ENCODE measurements at regions not wholly inside any gene's neighbourhood (a gene's known extent, or its start where the extent isn't known, plus 50 kb on each side); places are given as distances from the start of the nearest gene placed in this dataset.

DNA sequence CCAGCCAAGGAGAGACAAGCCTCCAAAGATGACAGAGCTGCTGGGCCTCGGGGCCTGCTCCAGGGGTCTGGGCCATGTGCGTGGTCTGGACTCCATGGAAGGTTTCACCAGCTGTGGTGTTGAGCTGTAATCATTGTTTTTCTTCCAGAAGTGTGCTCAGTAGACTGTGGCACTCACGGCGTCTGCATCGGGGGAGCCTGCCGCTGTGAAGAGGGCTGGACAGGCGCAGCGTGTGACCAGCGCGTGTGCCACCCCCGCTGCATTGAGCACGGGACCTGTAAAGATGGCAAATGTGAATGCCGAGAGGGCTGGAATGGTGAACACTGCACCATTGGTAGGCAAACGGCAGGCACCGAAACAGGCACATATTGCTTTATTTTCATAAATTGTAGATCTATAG is 164.8 kb upstream of the WWC1 start:
- no peak overlapping the region for H3K4me3 ChIP-seq
- no peaks in the 10 kb centered on the region for H3K4me1 ChIP-seq
- no peaks in the 10 kb centered on the region for H3K27me3 ChIP-seq
- no peak for TF ChIP-seq POLR2A (IDR thresholded peaks at IDR 0.05)
- TF ChIP-seq, protein P1, sequence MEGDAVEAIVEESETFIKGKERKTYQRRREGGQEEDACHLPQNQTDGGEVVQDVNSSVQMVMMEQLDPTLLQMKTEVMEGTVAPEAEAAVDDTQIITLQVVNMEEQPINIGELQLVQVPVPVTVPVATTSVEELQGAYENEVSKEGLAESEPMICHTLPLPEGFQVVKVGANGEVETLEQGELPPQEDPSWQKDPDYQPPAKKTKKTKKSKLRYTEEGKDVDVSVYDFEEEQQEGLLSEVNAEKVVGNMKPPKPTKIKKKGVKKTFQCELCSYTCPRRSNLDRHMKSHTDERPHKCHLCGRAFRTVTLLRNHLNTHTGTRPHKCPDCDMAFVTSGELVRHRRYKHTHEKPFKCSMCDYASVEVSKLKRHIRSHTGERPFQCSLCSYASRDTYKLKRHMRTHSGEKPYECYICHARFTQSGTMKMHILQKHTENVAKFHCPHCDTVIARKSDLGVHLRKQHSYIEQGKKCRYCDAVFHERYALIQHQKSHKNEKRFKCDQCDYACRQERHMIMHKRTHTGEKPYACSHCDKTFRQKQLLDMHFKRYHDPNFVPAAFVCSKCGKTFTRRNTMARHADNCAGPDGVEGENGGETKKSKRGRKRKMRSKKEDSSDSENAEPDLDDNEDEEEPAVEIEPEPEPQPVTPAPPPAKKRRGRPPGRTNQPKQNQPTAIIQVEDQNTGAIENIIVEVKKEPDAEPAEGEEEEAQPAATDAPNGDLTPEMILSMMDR (IDR thresholded peaks at IDR 0.05) = no peak
- intact Hi-C loops (cut with DNase I) = no loop called here
- no peaks in the 10 kb centered on the region for H3K36me3 ChIP-seq
- no peaks in the 10 kb centered on the region for H3K9me3 ChIP-seq
- ATAC-seq = no peak
- DNase-seq = no peak
- H3K27ac ChIP-seq = no peak overlapping the region
- WGBS (ENCODE audit: insufficient coverage, low coverage, low lambda C conversion rate, missing lambda C conversion rate) = 94% methylated on average over 14 of the region's 15 CpGs

DNA sequence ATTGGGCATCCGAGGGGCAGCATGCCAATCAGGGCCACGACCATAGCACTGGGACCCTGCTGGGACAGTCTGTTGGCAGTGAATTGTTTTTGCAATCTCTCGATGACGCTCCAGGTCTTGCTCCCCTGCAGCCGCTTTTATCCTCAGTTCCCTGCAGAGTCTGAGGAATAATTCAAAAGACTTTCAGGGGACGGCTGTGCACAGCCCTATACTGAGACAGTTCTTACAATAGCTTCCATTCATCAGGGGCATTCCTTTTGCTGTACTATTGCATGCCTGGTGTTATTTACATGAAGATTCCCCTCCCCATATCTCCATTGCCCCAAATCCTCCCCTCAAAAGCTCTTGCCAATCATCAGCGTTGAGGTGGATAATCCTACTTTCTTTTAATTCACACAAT is 163.3 kb upstream of the WWC1 start:
- 56% methylated on average over 2 of the region's 7 CpGs for WGBS (ENCODE audit: insufficient coverage, low coverage, low lambda C conversion rate, missing lambda C conversion rate)
- Histone ChIP-seq H3K36me3 (no peaks in the 10 kb centered on the region), H3K9me3 (no peaks in the 10 kb centered on the region), H3K27me3 (no peaks in the 10 kb centered on the region), H3K4me3 (no peak overlapping the region), H3K27ac (no peak overlapping the region), H3K4me1 (no peaks in the 10 kb centered on the region)
- ATAC-seq (no peak), DNase-seq (no peak)
- intact Hi-C loops (cut with DNase I) = no loop called here
- TF ChIP-seq POLR2A (IDR thresholded peaks at IDR 0.05) = no peak
- TF ChIP-seq, protein P1 (IDR thresholded peaks at IDR 0.05) = no peak

DNA sequence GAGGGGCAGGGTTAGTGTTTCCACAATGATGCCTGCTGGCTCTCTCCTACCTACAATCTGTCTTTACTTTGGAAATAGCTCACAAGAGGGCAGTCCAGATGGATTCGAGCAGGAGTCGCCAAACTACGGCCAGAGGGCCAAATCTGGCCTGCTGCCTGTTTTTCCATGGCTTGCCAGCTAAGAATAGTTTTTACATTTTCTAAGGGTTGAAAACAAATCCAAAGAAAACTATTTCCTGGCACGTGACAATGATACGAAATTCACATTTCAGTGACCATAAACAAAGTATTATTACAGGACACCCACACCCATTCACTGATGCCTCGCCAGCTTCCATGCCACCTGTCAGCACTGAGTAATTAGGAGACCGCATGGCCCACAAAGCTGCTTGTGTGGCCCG is 162.9 kb upstream of the WWC1 start:
- H3K4me3 ChIP-seq = no peak overlapping the region
- no peaks in the 10 kb centered on the region for H3K27me3 ChIP-seq
- no peak for TF ChIP-seq POLR2A (IDR thresholded peaks at IDR 0.05)
- TF ChIP-seq, protein P1 (IDR thresholded peaks at IDR 0.05) = no peak
- H3K36me3 ChIP-seq = no peaks in the 10 kb centered on the region
- H3K9me3 ChIP-seq = no peaks in the 10 kb centered on the region
- no peaks in the 10 kb centered on the region for H3K4me1 ChIP-seq
- intact Hi-C loops (cut with DNase I) = no loop called here
- no peak for DNase-seq
- ATAC-seq = no peak
- WGBS (ENCODE audit: insufficient coverage, low coverage, low lambda C conversion rate, missing lambda C conversion rate) = 61% methylated on average over 8 of the region's 8 CpGs
- no peak overlapping the region for H3K27ac ChIP-seq

DNA sequence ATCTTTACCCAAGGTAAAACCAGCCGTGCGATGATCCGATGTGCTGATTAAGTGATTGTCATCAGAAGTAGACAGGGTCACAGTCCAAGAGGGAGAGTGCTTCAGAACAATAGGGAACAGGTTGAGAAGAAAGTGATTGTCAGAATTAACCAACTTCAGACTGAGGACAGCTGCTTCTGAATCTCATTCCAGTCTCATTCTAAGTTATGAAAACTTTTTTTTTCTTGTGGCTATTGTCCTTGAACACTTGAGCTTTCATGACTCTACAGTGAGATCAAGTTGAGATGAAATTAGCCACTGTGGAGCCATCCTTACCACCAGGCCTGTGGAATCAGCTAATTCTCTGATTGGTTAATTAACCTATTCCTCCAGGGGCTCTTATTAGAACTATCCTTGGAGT is 159.9 kb upstream of the WWC1 start:
- intact Hi-C loops (cut with DNase I) = loop anchor here in 1 of 2 donors (5.0 kb wide), 1 partner anchor 86 kb away; no protein-coding TSS in a partner anchor
- DNase-seq (no peak), ATAC-seq (no peak)
- Histone ChIP-seq H3K27ac (no peak overlapping the region), H3K4me1 (peaks cover 0 to 5% (median under 1%) of the 10 kb centered on the region in 4 donors), H3K27me3 (no peaks in the 10 kb centered on the region), H3K4me3 (no peak overlapping the region), H3K9me3 (no peaks in the 10 kb centered on the region), H3K36me3 (no peaks in the 10 kb centered on the region)
- 85% methylated on average over 3 of the region's 3 CpGs for WGBS (ENCODE audit: insufficient coverage, low coverage, low lambda C conversion rate, missing lambda C conversion rate)
- TF ChIP-seq, protein P1 (IDR thresholded peaks at IDR 0.05) = no peak
- TF ChIP-seq POLR2A (IDR thresholded peaks at IDR 0.05) = no peak

DNA sequence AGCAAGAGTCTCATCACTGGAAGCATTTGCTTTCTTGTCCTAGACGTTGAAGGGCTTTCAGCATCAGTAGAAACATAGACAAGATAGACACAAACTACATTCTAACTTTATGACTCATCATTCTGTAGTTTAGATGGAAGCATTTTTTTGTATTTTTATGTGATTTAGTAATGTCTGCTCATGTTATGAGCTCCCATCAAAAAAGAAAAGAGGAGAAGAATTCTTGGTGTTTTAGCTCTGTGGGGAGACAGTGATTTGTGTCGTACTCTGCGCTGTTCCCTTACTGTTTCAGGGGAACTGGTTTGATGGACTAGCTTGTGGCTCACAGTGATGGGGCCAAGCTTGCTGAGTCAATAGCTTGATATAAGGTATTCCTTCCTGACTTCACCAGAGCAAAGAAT is 159.2 kb upstream of the WWC1 start:
- DNase-seq (no peak), ATAC-seq (no peak)
- no peak for TF ChIP-seq POLR2A (IDR thresholded peaks at IDR 0.05)
- TF ChIP-seq, protein P1 (IDR thresholded peaks at IDR 0.05) = no peak
- WGBS (ENCODE audit: insufficient coverage, low coverage, low lambda C conversion rate, missing lambda C conversion rate) = 83% methylated on average over 3 of the region's 3 CpGs
- intact Hi-C loops (cut with DNase I) = loop anchor here in 1 of 2 donors (5.0 kb wide), 1 partner anchor 85 kb away; no protein-coding TSS in a partner anchor
- H3K27ac ChIP-seq = no peak overlapping the region
- H3K9me3 ChIP-seq = no peaks in the 10 kb centered on the region
- no peaks in the 10 kb centered on the region for H3K36me3 ChIP-seq
- H3K27me3 ChIP-seq = no peaks in the 10 kb centered on the region
- peaks cover 0 to 11% (median 6%) of the 10 kb centered on the region in 4 donors for H3K4me1 ChIP-seq
- no peak overlapping the region for H3K4me3 ChIP-seq
